ENCODE measurements at regions not wholly inside any gene's neighbourhood (a gene's known extent, or its start where the extent isn't known, plus 50 kb on each side); places are given as distances from the start of the nearest gene placed in this dataset.

DNA sequence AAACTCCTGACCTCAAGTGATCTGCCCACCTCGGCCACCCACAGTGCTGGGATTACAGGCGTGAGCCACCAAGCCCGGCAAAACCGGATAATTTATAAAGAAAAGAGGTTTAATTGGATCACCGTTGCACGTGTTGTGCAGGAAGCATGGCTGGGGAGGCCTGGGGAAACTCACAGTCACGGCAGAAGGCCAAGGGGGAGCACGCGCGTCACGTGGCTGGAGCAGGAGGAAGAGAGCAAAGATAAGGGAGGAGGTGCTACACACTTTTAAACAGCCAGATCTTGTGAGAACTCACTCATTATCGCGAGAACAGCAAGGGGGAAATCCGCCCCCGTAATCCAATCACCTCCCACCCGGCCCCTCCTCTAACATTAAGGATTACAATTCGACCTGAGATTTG, 177.9 kb upstream of the TENM3 start:
- DNase-seq (ENCODE audit: low read depth): no peak
- H3K4me3 ChIP-seq (ENCODE audit: low read depth, low read length): no peak overlapping the region
- TF ChIP-seq CTCF (conservative IDR thresholded peaks at IDR 0.05; ENCODE audit: low read depth, low read length): no peak

DNA sequence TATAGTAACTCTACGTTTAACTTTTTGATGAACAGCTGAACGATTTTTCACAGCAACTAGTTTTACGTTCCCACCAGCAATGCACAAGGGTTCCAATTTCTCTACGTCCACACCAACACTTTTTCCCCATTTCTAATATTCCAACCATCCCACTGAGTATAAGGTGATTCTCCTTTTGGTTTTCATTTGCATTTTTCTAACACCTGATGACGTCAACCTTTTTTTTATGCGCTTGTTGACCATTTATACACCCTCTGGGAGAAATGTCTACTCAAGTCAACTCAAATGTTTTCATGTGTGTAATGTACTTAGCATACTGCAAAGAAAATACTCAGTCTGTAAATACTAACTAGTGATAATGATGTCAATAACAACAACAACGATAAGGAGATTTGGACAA, 177.2 kb upstream of the TENM3 start:
- TF ChIP-seq CTCF (conservative IDR thresholded peaks at IDR 0.05; ENCODE audit: low read depth, low read length): no peak
- no peak for DNase-seq (ENCODE audit: low read depth)
- H3K4me3 ChIP-seq (ENCODE audit: low read depth, low read length): no peak overlapping the region

- H3K4me3 ChIP-seq (ENCODE audit: low read depth, low read length): no peak overlapping the region
- DNase-seq (ENCODE audit: low read depth): no peak
- no peak for TF ChIP-seq CTCF (conservative IDR thresholded peaks at IDR 0.05; ENCODE audit: low read depth, low read length)
Observed at GRCh38 chr4:182067828-182068227, 175.4 kb upstream of the TENM3 start.

DNA sequence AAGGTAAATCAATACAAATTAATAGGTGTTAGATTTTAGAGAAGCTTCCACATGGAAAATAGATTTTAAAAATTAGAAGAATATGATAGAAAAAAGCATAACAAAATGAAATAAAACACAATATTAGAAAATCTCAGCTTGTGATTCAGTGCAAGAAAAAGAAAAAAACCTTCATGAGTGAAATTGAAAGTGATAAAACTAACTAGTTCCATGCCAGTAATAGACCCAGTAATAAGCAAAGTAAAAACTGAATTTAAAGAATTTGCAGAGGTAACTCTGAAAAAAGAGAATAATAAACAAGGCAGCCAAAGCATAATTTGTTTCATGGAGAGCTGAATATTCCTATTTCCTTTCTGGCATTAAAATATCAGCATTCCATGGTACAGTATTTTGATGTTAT, 174.3 kb upstream of the TENM3 start:
- no peak for TF ChIP-seq CTCF (conservative IDR thresholded peaks at IDR 0.05; ENCODE audit: low read depth, low read length)
- no peak for DNase-seq (ENCODE audit: low read depth)
- H3K4me3 ChIP-seq (ENCODE audit: low read depth, low read length): no peak overlapping the region

GRCh38 chr4:182073278-182073677, 169.9 kb upstream of the TENM3 start:
- no peak overlapping the region for H3K4me3 ChIP-seq (ENCODE audit: low read depth, low read length)
- TF ChIP-seq CTCF (conservative IDR thresholded peaks at IDR 0.05; ENCODE audit: low read depth, low read length): no peak
- no peak for DNase-seq (ENCODE audit: low read depth)

DNA sequence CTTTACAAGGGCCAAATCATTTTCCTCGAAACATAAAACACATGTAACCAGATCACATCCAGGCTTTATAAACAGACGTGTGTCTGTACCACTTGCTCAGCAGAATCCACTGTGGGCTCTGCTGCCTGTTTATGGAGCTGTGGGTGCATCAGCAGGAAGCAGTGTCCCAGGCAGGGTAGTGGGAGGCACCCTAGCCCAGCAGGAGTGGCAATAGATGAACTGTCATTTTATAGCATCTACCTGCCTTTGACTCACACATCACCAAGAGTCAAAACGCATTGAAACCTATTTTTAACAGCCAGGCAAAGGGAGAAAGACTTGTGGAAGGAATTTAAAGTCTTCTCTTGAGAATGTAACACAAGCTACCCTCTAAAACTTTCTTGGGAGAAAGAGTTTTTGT, 169.1 kb upstream of the TENM3 start:
- no peak for TF ChIP-seq CTCF (conservative IDR thresholded peaks at IDR 0.05; ENCODE audit: low read depth, low read length)
- H3K4me3 ChIP-seq (ENCODE audit: low read depth, low read length): no peak overlapping the region
- no peak for DNase-seq (ENCODE audit: low read depth)

DNA sequence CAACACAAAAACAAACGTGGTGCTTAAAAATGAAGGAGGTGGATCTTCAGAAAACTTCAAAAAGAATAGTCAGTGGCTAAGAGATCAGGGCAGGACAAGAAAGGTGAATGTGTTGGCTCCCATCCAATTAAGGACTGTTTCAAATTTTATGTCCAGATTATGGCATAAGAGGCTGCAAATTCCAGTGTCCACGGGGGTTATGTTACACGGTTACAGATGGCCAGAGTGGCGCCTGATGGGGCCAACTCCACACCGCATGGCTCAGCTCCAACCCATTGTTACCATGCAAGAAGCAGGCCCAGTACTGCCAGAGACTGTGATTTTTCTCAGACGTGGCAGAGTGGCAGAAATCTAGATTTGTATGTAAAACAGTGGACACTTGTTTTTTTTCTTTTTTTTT, 168.4 kb upstream of the TENM3 start:
- no peak overlapping the region for H3K4me3 ChIP-seq (ENCODE audit: low read depth, low read length)
- DNase-seq (ENCODE audit: low read depth): no peak
- no peak for TF ChIP-seq CTCF (conservative IDR thresholded peaks at IDR 0.05; ENCODE audit: low read depth, low read length)

Data from epithelial cell of proximal tubule (primary cell).